Hepatocyte (in vitro differentiated cells): ENCODE measurements at regions not wholly inside any gene's neighbourhood (a gene's known extent, or its start where the extent isn't known, plus 50 kb on each side); places are given as distances from the start of the nearest gene placed in this dataset.

Source experiments
- CTCF ChIP-seq: fragments of 200-600 bp; sonication (generic); IDR thresholded peaks from 2 replicates; pipeline ENCODE4 v1.5.1; 2016; ENCODE audit warnings: antibody characterized with exemption, mild to moderate bottlenecking; ENCODE audit not compliant: poor library complexity
- EZH2 ChIP-seq: fragments of 200-600 bp; sonication (generic); IDR thresholded peaks from 2 replicates; pipeline ENCODE4 v1.6.1; 2016; ENCODE audit warnings: antibody characterized with exemption, mild to moderate bottlenecking, borderline replicate concordance

GRCh38 chr3:48088749-48089466, 72.7 kb upstream of the MAP4 start:
- TF ChIP-seq CTCF: no peak
- TF ChIP-seq EZH2: no peak
